IMR-90 (cell line): ENCODE measurements at regions not wholly inside any gene's neighbourhood (a gene's known extent, or its start where the extent isn't known, plus 50 kb on each side); places are given as distances from the start of the nearest gene placed in this dataset.

Source experiments
- ATAC-seq: fragments of 200-7000 bp; cut with Tn5 transposase; 2 replicates; pipeline ENCODE4 v1.9.1; 2020; ENCODE audit warnings: low read depth, mild to moderate bottlenecking, moderate library complexity
- BruUV-seq: library from RNA; stranded (reverse); fragments of 400-500 nt; replicated peaks from 2 replicates; lab custom pipeline; 2021; lab: Mats Ljungman, UMichigan
- CTCF ChIA-PET: fragments of 300-600 bp; formaldehyde crosslinking; extraction: SDS; loops from one replicate; lab custom pipeline; 2021; ENCODE audit warnings: antibody characterized with exemption; lab: Yijun Ruan, JAX
- POLR2A ChIA-PET: fragments of 300-600 bp; sonication (Branson Sonifier 250); formaldehyde crosslinking; loops from one replicate; lab custom pipeline; 2022; ENCODE audit warnings: antibody characterized with exemption; ENCODE audit not compliant: unreplicated experiment; lab: Charles Lee
- DNase-seq: peaks from one replicate; pipeline ENCODE4 v3.0.0; 2013
- H2AFZ ChIP-seq: replicated peaks from 2 replicates; pipeline ENCODE3; 2013; ENCODE audit warnings: low read length, mild to moderate bottlenecking; ENCODE audit not compliant: poor library complexity
- H2AK5ac ChIP-seq: 2 replicates; pipeline ENCODE4 v1.6.1; 2013; ENCODE audit warnings: low read depth, low read length, inconsistent platforms
- H2AK9ac ChIP-seq: replicated peaks from 2 replicates; pipeline ENCODE3; 2013; ENCODE audit warnings: mild to moderate bottlenecking, low read depth, low read length, moderate library complexity; ENCODE audit not compliant: poor library complexity
- H2BK120ac ChIP-seq: 2 replicates; pipeline ENCODE4 v1.6.1; 2013; ENCODE audit warnings: low read depth, low read length, inconsistent platforms
- H2BK15ac ChIP-seq: 3 replicates; pipeline ENCODE4 v1.6.1; 2013; ENCODE audit warnings: low read depth, low read length, inconsistent platforms
- H2BK20ac ChIP-seq: 2 replicates; pipeline ENCODE4 v1.6.1; 2013; ENCODE audit warnings: low read depth, mild to moderate bottlenecking, inconsistent platforms, low read length, moderate library complexity
- H2BK5ac ChIP-seq: 2 replicates; pipeline ENCODE4 v1.6.1; 2013; ENCODE audit warnings: mild to moderate bottlenecking, low read depth, low read length, inconsistent platforms; ENCODE audit not compliant: poor library complexity, severe bottlenecking
- H3K14ac ChIP-seq: replicated peaks from 2 replicates; pipeline ENCODE4 v1.6.1; 2013; ENCODE audit warnings: low read depth, low read length, inconsistent platforms
- H3K18ac ChIP-seq: 2 replicates; pipeline ENCODE4 v1.6.1; 2013; ENCODE audit warnings: low read depth, low read length, control low read depth
- H3K23ac ChIP-seq: 2 replicates; pipeline ENCODE4 v1.6.1; 2013; ENCODE audit warnings: low read depth, low read length, inconsistent platforms
- H3K27ac ChIP-seq: 2 replicates; pipeline ENCODE4 v1.5.1; 2013; ENCODE audit warnings: mild to moderate bottlenecking, control low read depth, low read length; ENCODE audit not compliant: insufficient read depth
- H3K27me3 ChIP-seq: 2 replicates; pipeline ENCODE4 v1.6.1; 2013; ENCODE audit warnings: low read length; ENCODE audit not compliant: control insufficient read depth, insufficient read depth
- H3K36me3 ChIP-seq: 2 replicates; pipeline ENCODE4 v1.6.1; 2013; ENCODE audit warnings: low read length, mixed read lengths; ENCODE audit not compliant: control insufficient read depth, insufficient read depth
- H3K4ac ChIP-seq: 2 replicates; pipeline ENCODE4 v1.6.1; 2013; ENCODE audit warnings: low read depth, low read length, inconsistent platforms
- H3K4me1 ChIP-seq: 2 replicates; pipeline ENCODE4 v1.6.1; 2013; ENCODE audit warnings: low read length, mixed read lengths; ENCODE audit not compliant: control insufficient read depth, insufficient read depth
- H3K4me2 ChIP-seq: 2 replicates; pipeline ENCODE4 v1.6.1; 2013; ENCODE audit warnings: low read depth, mild to moderate bottlenecking, control low read depth, low read length, moderate library complexity
- H3K4me3 ChIP-seq: 2 replicates; pipeline ENCODE4 v1.5.1; 2013; ENCODE audit warnings: low read depth, mild to moderate bottlenecking, control low read depth, low read length, moderate library complexity; ENCODE audit not compliant: insufficient read depth
- H3K56ac ChIP-seq: 2 replicates; pipeline ENCODE4 v1.6.1; 2013; ENCODE audit warnings: low read length, inconsistent platforms; ENCODE audit not compliant: insufficient read depth; ENCODE audit errors: extremely low read depth
- H3K79me1 ChIP-seq, 2 experiments: 2 replicates each; pipeline ENCODE4 v1.6.1; 2013; ENCODE audit warnings: low read length in 2 of 2, inconsistent platforms in 1 of 2, low read depth in 1 of 2
- H3K9ac ChIP-seq: 2 replicates; pipeline ENCODE4 v1.6.1; 2013; ENCODE audit warnings: low read depth, low read length, control low read depth
- H3K9me1 ChIP-seq: 2 replicates; pipeline ENCODE4 v1.6.1; 2013; ENCODE audit warnings: low read length, inconsistent platforms; ENCODE audit not compliant: insufficient read depth
- H3K9me3 ChIP-seq: 2 replicates; pipeline ENCODE4 v1.6.1; 2013; ENCODE audit warnings: low read length; ENCODE audit not compliant: control insufficient read depth, insufficient read depth
- H4K20me1 ChIP-seq: 2 replicates; pipeline ENCODE4 v1.6.1; 2013; ENCODE audit warnings: low read length, inconsistent platforms; ENCODE audit not compliant: insufficient read depth
- H4K5ac ChIP-seq: 2 replicates; pipeline ENCODE4 v1.6.1; 2013; ENCODE audit warnings: mild to moderate bottlenecking, low read depth, low read length, control low read depth
- H4K8ac ChIP-seq, 2 experiments: 2 replicates each; pipeline ENCODE4 v1.6.1; 2013; ENCODE audit warnings: low read depth in 2 of 2, low read length in 2 of 2, control low read depth in 1 of 2, inconsistent platforms in 1 of 2
- H4K91ac ChIP-seq: 2 replicates; pipeline ENCODE4 v1.6.1; 2013; ENCODE audit warnings: low read depth, low read length, inconsistent platforms; ENCODE audit not compliant: insufficient read depth
- CEBPB ChIP-seq: IDR thresholded peaks from 2 replicates; pipeline ENCODE4 v1.6.1; 2012; ENCODE audit warnings: low read depth, low read length, improper control_type of control experiment
- FOS ChIP-seq: fragments of 150-350 bp; IDR thresholded peaks from 2 replicates; pipeline ENCODE4 v1.6.1; 2016; ENCODE audit warnings: low read depth, low read length
- MAFK ChIP-seq: IDR thresholded peaks from 2 replicates; pipeline ENCODE4 v1.6.1; 2012; ENCODE audit warnings: low read depth, low read length, improper control_type of control experiment
- MXI1 ChIP-seq: IDR thresholded peaks from 2 replicates; pipeline ENCODE4 v1.6.1; 2012; ENCODE audit warnings: low read depth, mild to moderate bottlenecking, low read length, moderate library complexity, borderline replicate concordance
- POLR2A ChIP-seq: IDR thresholded peaks from 2 replicates; pipeline ENCODE4 v1.6.1; 2012; ENCODE audit warnings: mild to moderate bottlenecking, low read depth, low read length
- RAD21 ChIP-seq: IDR thresholded peaks from 2 replicates; pipeline ENCODE4 v1.6.1; 2012; ENCODE audit warnings: low read length, improper control_type of control experiment
- RFX5 ChIP-seq: IDR thresholded peaks from 2 replicates; pipeline ENCODE4 v1.8.0; 2012; ENCODE audit warnings: low read depth, mild to moderate bottlenecking, low read length, moderate library complexity
- WGBS, 2 experiments: methylation state at CpG; one replicate each; pipeline versions ENCODE4 v1.1.5 to v1.1.7; 2013; ENCODE audit warnings: missing lambda C conversion rate in 2 of 2; ENCODE audit not compliant: insufficient read length in 1 of 2; ENCODE audit errors: extremely low coverage in 2 of 2; 5-methylcytosine and 5-hydroxymethylcytosine counted together
- dilution Hi-C: fragments of 300-500 bp; cut with HindIII; formaldehyde crosslinking; loops from one replicate; pipeline ENCODE4 v1.14.3; 2018; ENCODE audit warnings: low sequenced_read_pairs; ENCODE audit not compliant: unreplicated experiment
- in situ Hi-C: fragments of 300-500 bp; cut with MboI; formaldehyde crosslinking; loops from 3 replicates; pipeline ENCODE4 v1.14.3; 2019; ENCODE audit warnings: low sequenced_read_pairs, inconsistent platforms, mixed read lengths
- intact Hi-C: fragments of 100-400 bp; cut with micrococcal nuclease; formaldehyde crosslinking; loops from 2 replicates; pipeline ENCODE4 v1.10.0; 2022
- TF ChIP-seq, protein P1 (sequence below): fragments of 150-350 bp; IDR thresholded peaks from 2 replicates; pipeline ENCODE4 v1.6.1; 2016; ENCODE audit warnings: low read depth, mild to moderate bottlenecking, low read length, moderate library complexity, borderline replicate concordance
- TF ChIP-seq, protein P2 (sequence below): fragments of 150-350 bp; IDR thresholded peaks from 2 replicates; pipeline ENCODE4 v1.6.1; 2017; ENCODE audit warnings: mild to moderate bottlenecking, antibody characterized with exemption, low read length, low read depth

DNA sequence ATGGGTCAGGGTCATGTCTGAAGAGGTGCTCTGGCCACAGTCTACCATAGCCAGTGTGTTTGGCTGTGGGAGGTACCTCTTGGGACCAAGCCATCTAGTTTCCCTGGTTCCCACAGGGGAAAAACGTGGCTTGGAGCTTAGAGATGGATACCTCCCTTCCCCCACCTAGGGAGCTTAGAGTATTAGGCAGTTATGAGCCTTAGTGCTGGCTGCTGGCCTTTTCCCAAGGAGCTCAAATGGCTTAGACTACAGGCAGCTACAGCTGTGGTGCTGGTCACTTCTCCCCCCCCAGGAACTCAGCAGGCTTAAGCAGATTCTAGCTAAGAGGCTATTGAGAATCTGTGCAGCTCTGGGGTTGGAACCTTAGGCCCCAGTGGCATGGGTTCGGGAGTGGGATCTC is 591.2 kb downstream of the NSUN3 start:
- BruUV-seq = no TSS peak

More for the DNA sequence above, 591.2 kb downstream of the NSUN3 start:
- Histone ChIP-seq H3K4me1 (no peaks in the 10 kb centered on the region), H3K27me3 (no peaks in the 10 kb centered on the region), H3K36me3 (no peaks in the 10 kb centered on the region), H2BK120ac (no peak overlapping the region), H3K14ac (no peak overlapping the region), H3K9ac (no peak overlapping the region), H3K27ac (no peak overlapping the region), H3K4me2 (no peak overlapping the region), H3K9me1 (no peaks in the 10 kb centered on the region), H2BK20ac (no peak overlapping the region), H3K56ac (no peak overlapping the region), H2AFZ (no peak overlapping the region), H3K18ac (no peak overlapping the region), H2BK15ac (no peak overlapping the region), H4K5ac (no peak overlapping the region), H4K91ac (no peak overlapping the region), H4K8ac (no peak overlapping the region), H2AK5ac (no peak overlapping the region), H3K23ac (no peak overlapping the region), H2BK5ac (no peak overlapping the region), H3K4me3 (no peak overlapping the region), H4K20me1 (no peaks in the 10 kb centered on the region), H3K4ac (no peak overlapping the region), H2AK9ac (no peak overlapping the region), H3K9me3 (peaks cover 7% of the 10 kb centered on the region; the same call in 1 of the 2 replicates), H3K79me1 (no peaks in the 10 kb centered on the region)
- ChIA-PET POLR2A (no interaction called here), CTCF (no interaction called here)
- no CpG with 5 or more reads among the region's 2 CpGs for WGBS, 2 experiments
- ATAC-seq = no peak
- in situ Hi-C loops (no loop called here), dilution Hi-C loops (no loop called here), intact Hi-C loops (no loop called here)
- TF ChIP-seq CEBPB (no peak), MAFK (no peak), POLR2A (no peak), MXI1 (no peak), RAD21 (no peak), FOS (no peak), RFX5 (no peak)
- TF ChIP-seq, protein P1, sequence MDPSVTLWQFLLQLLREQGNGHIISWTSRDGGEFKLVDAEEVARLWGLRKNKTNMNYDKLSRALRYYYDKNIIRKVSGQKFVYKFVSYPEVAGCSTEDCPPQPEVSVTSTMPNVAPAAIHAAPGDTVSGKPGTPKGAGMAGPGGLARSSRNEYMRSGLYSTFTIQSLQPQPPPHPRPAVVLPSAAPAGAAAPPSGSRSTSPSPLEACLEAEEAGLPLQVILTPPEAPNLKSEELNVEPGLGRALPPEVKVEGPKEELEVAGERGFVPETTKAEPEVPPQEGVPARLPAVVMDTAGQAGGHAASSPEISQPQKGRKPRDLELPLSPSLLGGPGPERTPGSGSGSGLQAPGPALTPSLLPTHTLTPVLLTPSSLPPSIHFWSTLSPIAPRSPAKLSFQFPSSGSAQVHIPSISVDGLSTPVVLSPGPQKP = no peak
- TF ChIP-seq, protein P2, sequence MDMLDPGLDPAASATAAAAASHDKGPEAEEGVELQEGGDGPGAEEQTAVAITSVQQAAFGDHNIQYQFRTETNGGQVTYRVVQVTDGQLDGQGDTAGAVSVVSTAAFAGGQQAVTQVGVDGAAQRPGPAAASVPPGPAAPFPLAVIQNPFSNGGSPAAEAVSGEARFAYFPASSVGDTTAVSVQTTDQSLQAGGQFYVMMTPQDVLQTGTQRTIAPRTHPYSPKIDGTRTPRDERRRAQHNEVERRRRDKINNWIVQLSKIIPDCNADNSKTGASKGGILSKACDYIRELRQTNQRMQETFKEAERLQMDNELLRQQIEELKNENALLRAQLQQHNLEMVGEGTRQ = no peak
- no peak for DNase-seq
